RCC 7860 (cell line): ENCODE measurements at regions not wholly inside any gene's neighbourhood (a gene's known extent, or its start where the extent isn't known, plus 50 kb on each side); places are given as distances from the start of the nearest gene placed in this dataset.
A peak's percentile ranks its signal among the peaks of the same experiment; 100 is the strongest.

Source experiments
- DNase-seq: peaks from one replicate; pipeline ENCODE4 v3.0.0-alpha.2; 2015; ENCODE audit warnings: low spot score
- FAIRE-seq: peaks from 2 replicates; lab custom pipeline; 2012; peaks lifted over from hg19 to GRCh38; lab: Jason Lieb, UNC

DNA sequence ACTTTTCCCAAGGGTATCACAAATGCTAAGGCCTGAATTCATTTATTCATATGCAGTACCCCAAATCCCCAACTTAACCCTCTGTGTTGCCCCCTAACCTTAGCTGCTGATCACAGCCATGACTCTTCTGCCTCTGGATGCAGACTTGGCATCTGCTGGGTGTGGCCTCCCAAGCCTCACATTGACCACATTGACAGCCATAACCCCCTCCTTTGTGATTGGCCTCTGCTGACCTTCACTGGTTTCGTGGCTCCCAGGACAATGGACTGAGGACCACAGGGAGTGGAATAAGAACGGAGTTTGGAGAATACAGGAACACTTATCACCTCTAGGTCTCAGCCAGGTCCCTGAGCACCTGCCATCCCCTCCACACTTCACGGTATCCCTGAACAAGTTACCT is 123.6 kb upstream of the CPEB2 start:
- no peak for FAIRE-seq
- no peak for DNase-seq

- FAIRE-seq (no peak), DNase-seq (no peak)
These were observed 122.6 kb upstream of the CPEB2 start for GRCh38 chr4:14879683-14880082.

DNA sequence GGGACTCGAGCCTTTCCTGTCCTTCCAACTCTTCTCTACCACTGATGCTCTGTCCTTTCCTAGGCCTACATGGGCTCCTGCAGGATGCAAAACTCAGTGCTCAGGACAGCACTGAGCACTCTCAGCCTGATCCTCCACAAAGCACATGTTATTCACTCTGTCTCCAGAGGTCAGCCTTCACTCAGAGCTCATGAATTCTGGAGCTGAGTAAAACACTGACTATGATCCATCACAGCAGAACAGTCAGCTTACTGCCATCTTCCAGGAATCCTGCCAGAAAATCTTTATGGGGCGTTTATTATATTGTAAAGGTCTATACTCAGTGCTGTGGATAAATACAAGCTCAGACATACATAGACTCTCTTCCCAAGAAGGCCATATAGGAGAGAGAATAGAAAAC is 121.5 kb upstream of the CPEB2 start:
- no peak for FAIRE-seq

DNA sequence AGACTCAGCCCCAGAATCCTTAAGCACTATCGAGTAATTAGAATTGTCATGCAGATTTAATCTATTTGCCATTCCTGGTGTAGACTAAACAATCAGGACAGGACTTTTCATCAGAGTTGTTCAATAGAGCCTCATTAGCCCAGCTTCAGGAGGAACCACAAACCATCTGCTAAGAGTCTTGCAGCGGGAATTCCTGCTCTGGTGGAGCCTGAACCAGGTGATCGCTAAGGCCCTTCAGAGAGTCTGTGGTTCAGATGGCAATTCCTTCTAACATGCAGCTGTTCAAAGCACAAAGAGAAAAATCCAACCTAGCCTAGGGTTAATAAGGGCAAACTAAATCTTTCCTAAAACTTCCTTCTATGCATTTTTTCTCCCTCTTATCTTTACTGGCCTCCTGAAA is 119.1 kb upstream of the CPEB2 start:
- DNase-seq (no peak), FAIRE-seq (no peak)

More for the DNA sequence above, 121.5 kb upstream of the CPEB2 start:
- DNase-seq, result no peak

DNA sequence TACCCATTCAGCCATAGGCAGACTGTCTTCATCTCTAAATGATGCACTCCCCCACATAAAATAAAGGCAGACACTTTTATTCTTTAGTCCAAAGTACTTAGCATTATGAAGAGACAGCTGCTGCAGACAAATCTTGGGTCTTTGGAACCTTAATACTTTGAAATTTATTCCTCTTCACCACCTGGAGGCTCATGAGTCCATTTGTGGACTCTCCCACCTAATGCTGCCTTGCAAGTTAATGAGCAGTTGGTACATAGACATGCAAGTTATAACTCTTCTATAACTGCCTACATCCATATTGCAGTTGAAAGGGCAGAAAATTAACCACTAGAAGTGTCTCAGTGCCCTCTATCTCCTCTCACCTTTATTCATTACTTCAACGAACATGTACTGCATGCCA is 118.6 kb upstream of the CPEB2 start:
- DNase-seq, result no peak
- no peak for FAIRE-seq

DNA sequence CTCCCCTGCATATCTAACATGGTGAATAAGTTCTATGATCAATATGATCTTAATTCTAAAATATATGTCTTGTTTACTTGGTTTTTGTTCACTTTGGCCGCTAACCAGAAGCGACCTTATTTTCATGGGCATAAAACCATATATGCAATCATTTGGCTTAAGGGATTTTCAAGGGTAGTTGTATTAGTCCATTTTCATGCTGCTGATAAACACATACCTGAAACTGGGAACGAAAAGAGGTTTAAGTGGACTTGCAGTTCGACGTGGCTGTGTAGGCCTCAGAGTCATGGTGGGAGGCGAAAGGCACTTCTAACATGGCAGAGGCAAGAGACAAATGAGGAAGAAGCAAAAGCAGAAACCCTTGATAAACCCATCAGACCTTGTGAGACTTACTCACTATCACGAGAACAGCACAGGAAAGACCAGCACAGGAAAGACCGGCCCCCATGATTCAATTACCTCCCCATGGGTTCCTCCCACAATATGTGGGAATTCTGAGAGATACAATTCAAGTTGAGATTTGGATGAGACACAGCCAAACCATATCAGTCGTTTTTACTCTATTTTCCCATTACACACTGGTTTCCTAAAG is 114.3 kb upstream of the CPEB2 start:
- FAIRE-seq (no peak), DNase-seq (no peak)

- no peak for FAIRE-seq
- DNase-seq, result no peak
These were observed 113.3 kb upstream of the CPEB2 start for GRCh38 chr4:14888790-14889572.

DNA sequence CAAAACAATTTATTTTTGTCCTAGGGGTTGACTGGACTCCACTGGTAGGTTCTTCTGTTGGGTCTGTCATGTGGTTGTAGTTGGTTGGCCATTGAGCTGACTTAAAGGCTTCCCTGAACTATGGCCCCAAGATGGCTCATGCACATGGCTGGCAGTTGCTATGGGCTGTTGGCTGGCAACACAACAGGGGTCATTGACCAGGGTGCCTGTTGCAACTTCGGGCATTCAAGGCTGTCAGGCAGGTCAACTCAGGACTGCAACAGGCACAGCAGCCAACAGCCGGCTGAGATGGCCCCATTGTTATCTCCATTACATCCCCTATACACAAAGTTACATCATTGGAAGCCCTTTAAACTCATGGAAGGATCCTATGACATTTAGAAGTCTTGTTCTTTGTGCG is 109.7 kb upstream of the CPEB2 start:
- FAIRE-seq, result no peak
- DNase-seq, result no peak

- DNase-seq, result no peak
- FAIRE-seq, result no peak
These were observed 108.6 kb upstream of the CPEB2 start for GRCh38 chr4:14893713-14894112.

- FAIRE-seq, result no peak
- DNase-seq, result no peak
These were observed 107.6 kb upstream of the CPEB2 start for GRCh38 chr4:14894392-14895292.

GRCh38 chr4:14896656-14897175 is 105.6 kb upstream of the CPEB2 start:
- FAIRE-seq, result no peak
- DNase-seq, result no peak

DNA sequence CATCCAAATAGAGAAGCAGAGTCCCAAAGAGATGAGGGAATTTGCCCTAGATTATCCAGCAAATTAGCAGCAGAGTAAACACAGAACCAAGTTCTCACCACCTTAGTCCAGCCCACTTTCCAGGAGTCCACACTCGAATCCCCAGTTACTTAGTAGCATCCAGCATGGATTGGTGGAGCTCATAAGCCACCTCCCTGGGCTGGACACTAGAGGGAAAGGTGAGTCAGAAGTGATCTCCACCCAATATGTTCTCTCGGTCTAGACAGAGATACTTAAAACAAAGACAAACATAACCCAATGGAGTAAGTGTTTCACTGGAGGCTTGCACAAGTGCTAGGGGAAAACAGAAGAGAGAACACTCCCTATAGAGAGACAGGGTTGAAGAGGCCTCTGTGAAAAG is 105.1 kb upstream of the CPEB2 start:
- FAIRE-seq (no peak), DNase-seq (no peak)

DNA sequence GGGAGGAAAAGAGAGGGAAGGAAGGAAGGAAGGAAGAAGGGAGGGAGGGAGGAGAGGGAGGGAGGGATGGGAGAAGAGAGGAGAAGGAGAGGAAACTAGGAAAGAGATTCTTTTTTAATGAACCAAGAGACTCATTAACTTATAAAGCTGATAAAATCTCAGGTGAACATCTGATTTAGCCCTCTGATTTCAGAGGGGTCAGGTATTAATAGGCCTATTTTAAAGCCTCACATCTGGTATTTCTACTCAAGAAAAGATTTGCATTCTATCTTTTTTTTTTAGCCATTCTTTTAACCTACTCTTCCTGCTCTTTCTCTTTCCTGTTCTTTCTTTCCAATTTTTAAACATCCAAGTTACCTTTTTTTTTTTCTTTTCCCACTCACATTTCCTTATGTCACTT is 103.3 kb upstream of the CPEB2 start:
- FAIRE-seq, result no peak
- DNase-seq, result no peak

GRCh38 chr4:14902342-14902741 is 99.9 kb upstream of the CPEB2 start:
- no peak for FAIRE-seq

GRCh38 chr4:14903321-14903720 is 99.0 kb upstream of the CPEB2 start:
- no peak for FAIRE-seq
- no peak for DNase-seq

More at GRCh38 chr4:14902342-14902741, 99.9 kb upstream of the CPEB2 start:
- DNase-seq, result no peak

DNA sequence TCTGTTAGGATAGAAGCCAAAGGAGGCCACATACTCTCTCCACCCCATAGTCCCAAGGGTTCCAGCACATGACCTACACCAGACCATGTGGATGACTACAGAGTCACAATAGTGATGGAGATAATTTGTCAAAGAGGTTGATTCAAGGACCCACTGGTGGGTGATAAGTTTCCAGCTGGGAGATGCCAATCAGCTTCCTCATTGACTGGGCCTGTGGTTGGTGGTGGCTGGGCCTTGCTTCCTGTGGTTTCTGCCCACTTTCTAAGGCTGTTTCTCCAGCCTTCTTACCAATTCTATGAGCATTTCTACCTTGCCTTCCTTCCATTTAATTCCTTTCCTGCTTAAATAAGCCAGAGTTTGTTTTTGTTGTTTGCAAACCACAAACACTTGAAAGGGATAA is 95.5 kb upstream of the CPEB2 start:
- no peak for FAIRE-seq
- no peak for DNase-seq

DNA sequence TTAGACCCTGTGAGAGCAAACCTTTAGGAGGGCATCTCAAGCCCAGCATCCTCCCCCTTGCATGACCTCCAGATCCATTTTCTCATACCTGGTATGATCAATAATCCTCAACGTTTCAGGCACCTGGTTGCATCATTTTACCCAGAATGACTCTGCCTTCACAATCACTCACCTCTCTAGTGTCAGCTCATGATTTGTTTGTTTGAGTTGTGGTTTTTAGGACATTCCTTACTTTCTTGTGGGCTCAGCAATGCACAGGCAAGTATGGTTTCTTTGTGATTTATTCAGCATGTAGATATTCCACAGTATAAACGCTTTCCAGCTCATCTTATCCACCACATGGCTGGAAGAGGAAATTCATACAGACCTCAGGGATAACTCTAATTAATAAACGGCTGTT is 93.6 kb upstream of the CPEB2 start:
- FAIRE-seq (peak; percentile 54), DNase-seq (peak; percentile 60)

- DNase-seq (no peak), FAIRE-seq (no peak)
These were observed 91.9 kb upstream of the CPEB2 start for GRCh38 chr4:14910411-14910810.

DNA sequence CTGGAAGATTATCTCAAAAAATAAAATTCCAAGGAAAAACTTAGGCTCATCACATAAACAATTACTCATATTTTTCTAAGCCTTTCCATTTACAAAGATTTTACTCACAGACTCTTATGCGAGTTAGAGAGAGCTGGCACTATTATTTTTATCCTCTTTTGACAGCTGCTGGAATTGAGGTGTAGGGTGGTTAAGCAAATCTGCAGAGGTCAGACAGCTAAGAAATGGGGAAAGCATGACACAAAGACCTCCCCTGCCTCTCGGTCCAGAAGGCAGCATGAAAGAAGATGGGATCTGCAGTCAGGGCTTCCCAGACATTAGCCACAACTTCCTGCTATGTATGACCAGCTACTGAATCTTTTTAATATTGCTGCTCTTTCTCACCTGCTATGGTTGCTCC is 89.9 kb upstream of the CPEB2 start:
- no peak for DNase-seq
- FAIRE-seq, result no peak

GRCh38 chr4:14915018-14915417 is 87.3 kb upstream of the CPEB2 start:
- DNase-seq (no peak), FAIRE-seq (no peak)

DNA sequence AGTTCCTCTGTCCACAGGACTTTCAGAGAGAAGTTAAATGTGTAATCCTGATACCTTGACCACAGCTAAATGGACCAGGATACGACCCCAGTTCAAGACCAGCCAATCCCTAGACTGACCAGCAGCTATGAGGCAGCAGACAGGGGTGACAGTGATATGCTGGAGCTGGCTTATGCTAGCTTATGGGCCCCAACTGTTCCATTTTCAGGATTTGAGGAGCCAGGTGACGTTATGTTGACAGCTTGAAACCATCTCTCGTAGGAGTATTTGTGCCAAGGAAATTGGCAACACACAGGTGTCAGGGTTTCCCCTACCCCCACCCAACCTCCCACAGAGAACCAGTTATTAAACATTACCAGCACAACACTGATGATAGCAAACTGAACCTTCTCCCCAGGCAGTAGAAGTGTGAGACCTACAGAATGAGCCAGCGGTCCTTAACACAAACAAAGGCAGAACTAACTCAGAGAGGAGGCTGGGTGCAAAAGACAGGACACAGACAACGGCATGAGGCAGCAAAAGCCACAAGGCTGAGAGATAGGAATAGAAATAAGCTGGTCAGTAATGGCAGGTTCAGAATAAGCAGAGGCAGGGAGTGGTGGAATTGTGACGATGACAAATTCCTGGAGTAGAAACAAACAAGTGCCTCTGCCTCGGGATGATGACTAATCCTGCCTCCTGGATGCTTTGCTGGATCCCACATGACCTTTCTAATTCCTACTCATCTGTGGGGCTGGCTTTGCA is 85.6 kb upstream of the CPEB2 start:
- peak; percentile 86 for FAIRE-seq
- peak; percentile 84 for DNase-seq
